CD4-positive, CD25-positive, alpha-beta regulatory T cell (primary cell): ENCODE measurements at regions not wholly inside any gene's neighbourhood (a gene's known extent, or its start where the extent isn't known, plus 50 kb on each side); places are given as distances from the start of the nearest gene placed in this dataset.
"Not testable (repeated sequence)": the region's sequence is repeated elsewhere in the genome, so short reads cannot be mapped to it uniquely, and the experiment has no call there.

Source experiments
- ATAC-seq, 2 donors: fragments of 150-1000 bp; cut with Tn5 transposase; one replicate each; pipeline ENCODE4 v1.10.0; 2021; ENCODE audit warnings: low read depth in 2 of 2, moderate number of reproducible peaks in 2 of 2, moderate library complexity in 1 of 2
- DNase-seq, 3 donors: peaks; one replicate each; pipeline versions ENCODE4 v3.0.0 to v3.0.0-alpha.2; 2012 to 2022; ENCODE audit warnings: mixed read lengths in 1 of 3
- H3K27ac ChIP-seq: one replicate; pipeline ENCODE4 v1.7.0; 2013; ENCODE audit warnings: mild to moderate bottlenecking, low read length; ENCODE audit not compliant: insufficient read depth, poor library complexity, severe bottlenecking
- H3K27me3 ChIP-seq: one replicate; pipeline ENCODE4 v1.7.0; 2013; ENCODE audit warnings: low read length; ENCODE audit not compliant: control insufficient read depth, insufficient read depth
- H3K36me3 ChIP-seq: one replicate; pipeline ENCODE4 v1.7.0; 2013; ENCODE audit warnings: mild to moderate bottlenecking, low read length, moderate library complexity; ENCODE audit not compliant: control insufficient read depth, insufficient read depth
- H3K4me1 ChIP-seq: 2 replicates; pipeline ENCODE4 v1.7.0; 2013; ENCODE audit warnings: mild to moderate bottlenecking, low read length; ENCODE audit not compliant: insufficient read depth, control insufficient read depth, poor library complexity, severe bottlenecking
- H3K4me3 ChIP-seq: one replicate; pipeline ENCODE4 v1.7.0; 2013; ENCODE audit warnings: low read depth, mild to moderate bottlenecking, low read length, moderate library complexity
- H3K9me3 ChIP-seq, 2 experiments: 1 replicate in 1 of 2; 2 replicates in 1 of 2; pipeline ENCODE4 v1.7.0; 2013; ENCODE audit warnings: low read length in 2 of 2, mild to moderate bottlenecking in 1 of 2, moderate library complexity in 1 of 2; ENCODE audit not compliant: control insufficient read depth in 2 of 2
- H3K27ac Mint-ChIP-seq, 3 donors: one replicate each; pipeline ENCODE4 v1.8.0; 2020 to 2022; ENCODE audit warnings: mild to moderate bottlenecking in 3 of 3, mixed read lengths in 3 of 3, moderate library complexity in 2 of 3
- H3K27me3 Mint-ChIP-seq: one replicate; pipeline ENCODE4 v1.8.0; 2022; ENCODE audit warnings: mild to moderate bottlenecking, mixed read lengths
- H3K36me3 Mint-ChIP-seq: one replicate; pipeline ENCODE4 v1.8.0; 2020; ENCODE audit warnings: mixed read lengths
- H3K4me1 Mint-ChIP-seq, 4 donors: one replicate each; pipeline ENCODE4 v1.8.0; 2020 to 2022; ENCODE audit warnings: mixed read lengths in 4 of 4, mild to moderate bottlenecking in 1 of 4
- H3K4me3 Mint-ChIP-seq, 4 donors: one replicate each; pipeline ENCODE4 v1.8.0; 2020 to 2022; ENCODE audit warnings: mild to moderate bottlenecking in 4 of 4, mixed read lengths in 4 of 4, moderate library complexity in 3 of 4
- H3K9me3 Mint-ChIP-seq, 7 donors: one replicate each; pipeline ENCODE4 v1.8.0; 2020 to 2022; ENCODE audit warnings: mixed read lengths in 7 of 7, mild to moderate bottlenecking in 3 of 7, moderate library complexity in 2 of 7

GRCh38 chr4:81589262-81589661 lies 117.6 kb upstream of the RASGEF1B start:
- no peak overlapping the region for H3K4me3 ChIP-seq
- peaks cover 3% of the 10 kb centered on the region for H3K27me3 ChIP-seq
- no peaks in the 10 kb centered on the region for H3K4me1 ChIP-seq
- Mint-ChIP-seq H3K9me3 (peaks cover 0 to 1% (median 0%) of the 10 kb centered on the region in 7 donors), H3K36me3 (no peaks in the 10 kb centered on the region), H3K4me3 (no peak overlapping the region), H3K27me3 (peaks cover under 1% of the 10 kb centered on the region), H3K27ac (no peak overlapping the region), H3K4me1 (no peaks in the 10 kb centered on the region)
- DNase-seq, result no peak
- no peak overlapping the region for H3K27ac ChIP-seq
- no peaks in the 10 kb centered on the region for H3K9me3 ChIP-seq
- no peaks in the 10 kb centered on the region for H3K36me3 ChIP-seq
- no peak for ATAC-seq

- ATAC-seq (no peak), DNase-seq (no peak)
- Histone ChIP-seq H3K4me1 (no peaks in the 10 kb centered on the region), H3K9me3 (no peaks in the 10 kb centered on the region), H3K27ac (no peak overlapping the region), H3K27me3 (peaks cover 3% of the 10 kb centered on the region), H3K36me3 (no peaks in the 10 kb centered on the region), H3K4me3 (no peak overlapping the region)
- Mint-ChIP-seq H3K4me3 (no peak overlapping the region), H3K36me3 (no peaks in the 10 kb centered on the region), H3K9me3 (peaks cover 0 to 1% (median 0%) of the 10 kb centered on the region in 7 donors), H3K4me1 (no peaks in the 10 kb centered on the region), H3K27ac (no peak overlapping the region), H3K27me3 (peaks cover 9% of the 10 kb centered on the region)
Measured at GRCh38 chr4:81586706-81587105, 115.0 kb upstream of the RASGEF1B start.

- H3K27ac Mint-ChIP-seq, H3K4me3 ChIP-seq, H3K4me3 Mint-ChIP-seq, H3K27me3 ChIP-seq, H3K27me3 Mint-ChIP-seq, H3K9me3 ChIP-seq, H3K36me3 Mint-ChIP-seq, ATAC-seq, DNase-seq, H3K4me1 Mint-ChIP-seq, H3K4me1 ChIP-seq, H3K36me3 ChIP-seq, H3K27ac ChIP-seq, H3K9me3 Mint-ChIP-seq: not testable (repeated sequence)
Measured at GRCh38 chr4:81580994-81581374, 109.3 kb upstream of the RASGEF1B start.

- ATAC-seq (no peak), DNase-seq (no peak)
- Mint-ChIP-seq H3K36me3 (no peaks in the 10 kb centered on the region), H3K4me3 (no peak overlapping the region), H3K4me1 (no peaks in the 10 kb centered on the region), H3K9me3 (peaks cover 0 to 2% (median 0%) of the 10 kb centered on the region in 7 donors), H3K27me3 (peaks cover 10% of the 10 kb centered on the region), H3K27ac (no peak overlapping the region)
- H3K36me3 ChIP-seq, result no peaks in the 10 kb centered on the region
- no peaks in the 10 kb centered on the region for H3K9me3 ChIP-seq
- no peak overlapping the region for H3K4me3 ChIP-seq
- no peaks in the 10 kb centered on the region for H3K4me1 ChIP-seq
- no peaks in the 10 kb centered on the region for H3K27me3 ChIP-seq
- H3K27ac ChIP-seq, result no peak overlapping the region
Measured at GRCh38 chr4:81580346-81580993, 108.8 kb upstream of the RASGEF1B start.

DNA sequence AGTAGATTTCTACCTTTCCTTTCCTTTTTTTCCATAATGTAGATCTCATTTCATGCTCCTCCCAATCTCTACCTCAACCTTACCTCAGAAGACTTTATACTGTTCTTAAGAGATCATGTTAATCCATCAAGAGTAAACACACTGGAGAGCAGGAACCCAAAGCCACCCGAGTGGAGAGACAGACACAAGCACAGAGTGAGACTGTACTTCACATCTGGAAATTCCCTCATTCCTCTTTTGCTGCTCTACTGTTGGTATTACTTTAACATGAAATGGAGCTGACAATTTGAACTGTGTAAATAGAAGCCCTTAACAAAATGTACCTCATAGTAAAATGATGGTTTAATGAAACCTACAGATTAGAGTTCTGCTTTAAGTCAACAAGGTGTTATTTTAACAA lies 105.7 kb upstream of the RASGEF1B start:
- Histone ChIP-seq H3K9me3 (no peaks in the 10 kb centered on the region), H3K4me3 (no peak overlapping the region), H3K27me3 (peaks cover 4% of the 10 kb centered on the region), H3K36me3 (no peaks in the 10 kb centered on the region), H3K4me1 (no peaks in the 10 kb centered on the region), H3K27ac (no peak overlapping the region)
- Mint-ChIP-seq H3K36me3 (no peaks in the 10 kb centered on the region), H3K27ac (no peak overlapping the region), H3K4me3 (no peak overlapping the region), H3K27me3 (peaks cover 5% of the 10 kb centered on the region), H3K4me1 (no peaks in the 10 kb centered on the region), H3K9me3 (peaks cover 0 to 2% (median 0%) of the 10 kb centered on the region in 7 donors)
- ATAC-seq (no peak), DNase-seq (no peak)

DNA sequence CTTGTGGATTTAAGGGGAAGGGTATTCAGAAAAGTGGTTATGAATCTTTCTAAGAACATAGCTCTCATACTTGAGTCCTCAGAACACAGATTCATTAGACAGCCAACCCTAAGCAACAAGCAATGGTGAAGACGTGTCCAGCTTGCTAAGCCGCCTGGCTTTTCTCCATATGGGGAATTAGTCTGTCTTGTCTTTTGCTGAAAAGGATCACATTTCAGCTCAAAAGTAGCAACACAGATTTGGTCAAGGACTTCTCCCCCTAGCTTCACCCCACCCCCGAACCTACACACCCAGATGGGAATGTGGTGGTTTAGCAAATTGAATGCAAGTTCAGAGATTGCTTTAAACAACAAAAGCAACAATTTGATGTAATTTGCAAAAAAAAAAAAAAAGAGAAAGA lies 103.3 kb upstream of the RASGEF1B start:
- Histone ChIP-seq H3K27ac (no peak overlapping the region), H3K36me3 (no peaks in the 10 kb centered on the region), H3K9me3 (no peaks in the 10 kb centered on the region), H3K4me3 (no peak overlapping the region), H3K4me1 (no peaks in the 10 kb centered on the region), H3K27me3 (peaks cover 4% of the 10 kb centered on the region)
- DNase-seq, result no peak
- ATAC-seq, result no peak
- no peak overlapping the region for H3K27ac Mint-ChIP-seq
- H3K4me1 Mint-ChIP-seq, result no peaks in the 10 kb centered on the region
- no peaks in the 10 kb centered on the region for H3K27me3 Mint-ChIP-seq
- H3K36me3 Mint-ChIP-seq, result no peaks in the 10 kb centered on the region
- no peak overlapping the region for H3K4me3 Mint-ChIP-seq
- peaks cover 0 to 2% (median 0%) of the 10 kb centered on the region in 7 donors for H3K9me3 Mint-ChIP-seq

DNA sequence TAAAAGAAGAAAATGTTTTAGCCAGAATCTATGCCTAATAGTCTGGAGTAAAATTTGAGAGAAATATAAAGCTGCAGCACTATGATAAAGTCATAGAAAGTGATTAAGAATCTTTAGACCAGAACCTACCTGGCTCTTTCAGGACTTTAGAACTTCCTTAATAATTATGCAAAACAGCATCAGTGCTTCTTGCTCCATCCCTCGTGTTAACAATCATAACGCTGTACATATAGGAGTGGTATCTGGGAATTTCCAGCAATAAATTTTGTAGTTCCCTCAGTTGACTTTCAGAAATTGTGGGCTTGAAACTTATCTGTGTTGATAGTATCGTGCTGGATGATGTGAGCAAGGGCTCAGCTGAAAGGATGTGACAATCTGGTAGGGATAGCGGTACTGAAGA lies 102.1 kb upstream of the RASGEF1B start:
- no peaks in the 10 kb centered on the region for H3K4me1 Mint-ChIP-seq
- Histone ChIP-seq H3K27me3 (peaks cover 4% of the 10 kb centered on the region), H3K36me3 (no peaks in the 10 kb centered on the region), H3K4me3 (no peak overlapping the region), H3K27ac (no peak overlapping the region), H3K9me3 (no peaks in the 10 kb centered on the region), H3K4me1 (no peaks in the 10 kb centered on the region)
- no peak overlapping the region for H3K27ac Mint-ChIP-seq
- no peak for DNase-seq
- H3K27me3 Mint-ChIP-seq, result no peaks in the 10 kb centered on the region
- no peaks in the 10 kb centered on the region for H3K36me3 Mint-ChIP-seq
- H3K9me3 Mint-ChIP-seq, result peaks cover 0 to 2% (median 0%) of the 10 kb centered on the region in 7 donors
- ATAC-seq, result no peak
- H3K4me3 Mint-ChIP-seq, result no peak overlapping the region

DNA sequence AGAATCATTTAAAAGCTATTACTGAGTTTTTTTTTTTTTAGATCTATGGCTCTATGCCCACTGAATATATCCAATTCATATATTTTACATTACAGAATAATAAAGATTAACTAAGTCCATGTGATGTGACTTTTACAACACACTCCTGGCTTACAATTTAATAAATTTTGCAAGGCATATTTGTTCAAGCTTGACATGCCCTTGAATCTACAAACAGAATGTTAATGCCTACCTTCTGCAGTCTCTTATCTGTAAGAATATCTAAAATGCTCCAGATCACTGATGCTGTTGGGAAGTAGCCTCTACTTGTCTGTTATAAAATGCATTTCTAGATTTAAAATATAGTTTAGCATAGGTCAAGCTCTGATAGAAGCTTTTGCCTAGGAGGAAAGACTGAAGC lies 100.7 kb upstream of the RASGEF1B start:
- Histone ChIP-seq H3K27me3 (peaks cover 4% of the 10 kb centered on the region), H3K9me3 (no peaks in the 10 kb centered on the region), H3K4me1 (no peaks in the 10 kb centered on the region), H3K27ac (no peak overlapping the region), H3K36me3 (no peaks in the 10 kb centered on the region), H3K4me3 (no peak overlapping the region)
- no peaks in the 10 kb centered on the region for H3K4me1 Mint-ChIP-seq
- DNase-seq, result no peak
- no peaks in the 10 kb centered on the region for H3K27me3 Mint-ChIP-seq
- H3K27ac Mint-ChIP-seq, result no peak overlapping the region
- peaks cover 0 to 2% (median 0%) of the 10 kb centered on the region in 7 donors for H3K9me3 Mint-ChIP-seq
- ATAC-seq, result no peak
- no peak overlapping the region for H3K4me3 Mint-ChIP-seq
- H3K36me3 Mint-ChIP-seq, result no peaks in the 10 kb centered on the region
